A673 (cell line): ENCODE measurements at regions not wholly inside any gene's neighbourhood (a gene's known extent, or its start where the extent isn't known, plus 50 kb on each side); places are given as distances from the start of the nearest gene placed in this dataset.

Experiments used
- BruUV-seq: library from RNA; stranded (reverse); fragments of 400-500 nt; replicated peaks from 2 replicates; lab custom pipeline; 2021; lab: Mats Ljungman, UMichigan
- CTCF ChIA-PET: fragments of 300-600 bp; sonication (Branson Sonifier 250); formaldehyde crosslinking; loops from one replicate; lab custom pipeline; 2022; ENCODE audit warnings: antibody characterized with exemption; lab: Charles Lee
- POLR2A ChIA-PET: fragments of 300-600 bp; sonication (Branson Sonifier 250); formaldehyde crosslinking; loops from one replicate; lab custom pipeline; 2022; ENCODE audit warnings: antibody characterized with exemption; ENCODE audit not compliant: low non-redundant PET; lab: Charles Lee
- DNase-seq: peaks from one replicate; pipeline ENCODE4 v3.0.0-alpha.2; 2015; ENCODE audit warnings: low spot score
- H3K27ac ChIP-seq: fragments of 200-600 bp; sonication (generic); 2 replicates; pipeline ENCODE4 v1.5.1; 2016; ENCODE audit warnings: mixed run types, low read depth, mild to moderate bottlenecking, mixed read lengths, antibody characterized with exemption, low read length; ENCODE audit not compliant: poor library complexity, severe bottlenecking
- H3K27me3 ChIP-seq: fragments of 200-600 bp; sonication (generic); replicated peaks from 2 replicates; pipeline ENCODE4 v1.6.1; 2017; ENCODE audit warnings: mixed run types, low read depth, mild to moderate bottlenecking, mixed read lengths, antibody characterized with exemption, low read length; ENCODE audit not compliant: insufficient read depth, poor library complexity
- H3K36me3 ChIP-seq: fragments of 200-600 bp; sonication (generic); 2 replicates; pipeline ENCODE4 v1.6.1; 2016; ENCODE audit warnings: mixed run types, mild to moderate bottlenecking, mixed read lengths, antibody characterized with exemption, low read length; ENCODE audit not compliant: insufficient read depth, poor library complexity, severe bottlenecking
- H3K4me1 ChIP-seq: fragments of 200-600 bp; sonication (generic); 2 replicates; pipeline ENCODE4 v1.6.1; 2017; ENCODE audit warnings: mixed run types, mild to moderate bottlenecking, mixed read lengths, antibody characterized with exemption, low read length; ENCODE audit not compliant: insufficient read depth, poor library complexity, severe bottlenecking
- H3K4me3 ChIP-seq: fragments of 200-600 bp; sonication (generic); 2 replicates; pipeline ENCODE4 v1.5.1; 2016; ENCODE audit warnings: low read depth, mixed run types, mild to moderate bottlenecking, mixed read lengths, low read length; ENCODE audit not compliant: poor library complexity, severe bottlenecking
- H3K9me3 ChIP-seq: fragments of 200-600 bp; sonication (generic); 2 replicates; pipeline ENCODE4 v1.6.1; 2016; ENCODE audit warnings: mixed run types, low read depth, mild to moderate bottlenecking, mixed read lengths, antibody characterized with exemption, low read length; ENCODE audit not compliant: poor library complexity, severe bottlenecking
- CTCF ChIP-seq: fragments of 300-800, 200-600 bp; sonication (generic); conservative IDR thresholded peaks from 2 replicates; pipeline ENCODE4 v1.5.1; 2017; ENCODE audit warnings: low read depth, mild to moderate bottlenecking, antibody characterized with exemption, low read length, moderate library complexity, mixed read lengths
- EZH2 ChIP-seq: fragments of 200-600 bp; sonication (generic); IDR thresholded peaks from 2 replicates; pipeline ENCODE4 v1.6.1; 2017; ENCODE audit warnings: borderline replicate concordance, low read depth, mild to moderate bottlenecking, mixed read lengths, antibody characterized with exemption, low read length; ENCODE audit not compliant: poor library complexity, severe bottlenecking
- intact Hi-C: fragments of 100-400 bp; cut with micrococcal nuclease; formaldehyde crosslinking; loops from one replicate; pipeline ENCODE4 v1.10.0; 2022; ENCODE audit not compliant: unreplicated experiment

DNA sequence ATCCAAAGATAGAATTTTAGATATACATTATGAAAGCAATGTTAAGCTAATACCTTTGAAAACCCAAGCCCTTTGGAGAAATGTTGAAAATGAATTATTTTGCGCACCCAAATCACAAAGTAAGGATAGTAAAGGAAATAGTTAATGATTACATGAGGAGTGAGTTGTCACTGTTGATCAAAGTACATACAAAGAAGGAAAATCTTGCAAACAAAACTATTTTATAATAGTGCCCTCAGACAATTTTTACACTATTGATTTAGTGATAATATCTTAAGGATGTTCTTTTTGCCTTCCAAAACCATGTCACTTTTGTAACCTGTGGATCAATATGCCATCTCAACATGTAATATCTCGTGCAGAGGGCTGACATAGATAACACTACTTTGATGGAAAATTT is 146.8 kb downstream of the DUSP6 start:
- Histone ChIP-seq H3K36me3 (no peaks in the 10 kb centered on the region), H3K4me1 (peaks cover 31% of the 10 kb centered on the region), H3K4me3 (no peak overlapping the region), H3K27me3 (no peaks in the 10 kb centered on the region), H3K27ac (no peak overlapping the region), H3K9me3 (no peaks in the 10 kb centered on the region)
- no TSS peak for BruUV-seq
- CTCF ChIA-PET: no interaction called here
- DNase-seq: no peak
- TF ChIP-seq CTCF (no peak), EZH2 (no peak)
- intact Hi-C loops: no loop called here
- POLR2A ChIA-PET: no interaction called here

DNA sequence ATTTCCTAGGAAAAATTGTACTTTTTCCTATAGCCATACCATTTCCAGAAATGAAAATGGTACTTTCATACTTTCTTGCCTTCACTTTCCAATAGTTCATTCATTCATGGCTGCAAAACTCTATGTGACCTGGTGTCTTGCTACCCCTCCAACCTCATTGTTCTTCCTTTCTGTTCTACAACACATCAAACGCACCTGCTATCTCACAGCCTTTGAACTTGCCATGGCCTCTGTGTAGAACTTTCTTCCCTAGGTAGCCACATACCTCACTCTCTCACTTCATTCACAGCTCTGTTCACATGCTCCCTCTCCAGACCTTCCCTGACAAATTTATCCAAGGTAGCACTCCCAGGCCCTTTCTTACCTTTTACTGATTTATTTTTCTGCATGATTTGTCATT is 149.2 kb downstream of the DUSP6 start:
- POLR2A ChIA-PET: no interaction called here
- intact Hi-C loops: no loop called here

DNA sequence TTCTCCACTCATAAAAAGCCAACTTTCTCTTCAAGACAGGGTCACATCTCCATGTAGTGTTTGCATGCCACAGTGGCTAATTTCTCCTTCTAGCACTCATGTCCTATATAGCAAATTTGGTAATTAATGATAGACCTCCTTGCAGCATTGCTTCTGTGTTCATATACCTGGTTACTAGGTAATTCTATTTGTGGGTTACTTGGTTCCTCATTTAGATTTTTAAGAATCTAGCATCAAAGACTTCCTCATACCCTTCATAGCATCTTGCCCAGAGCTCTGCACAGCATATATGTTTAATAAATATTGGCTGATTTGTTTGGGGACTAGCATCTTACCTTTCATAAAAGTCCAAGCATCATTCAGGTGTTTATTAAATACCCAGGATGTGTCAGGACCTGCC is 152.1 kb downstream of the DUSP6 start:
- ChIA-PET CTCF (no interaction called here), POLR2A (no interaction called here)
- H3K4me1 ChIP-seq: no peaks in the 10 kb centered on the region
- no peaks in the 10 kb centered on the region for H3K27me3 ChIP-seq
- H3K4me3 ChIP-seq: no peak overlapping the region
- no peaks in the 10 kb centered on the region for H3K9me3 ChIP-seq
- H3K36me3 ChIP-seq: no peaks in the 10 kb centered on the region
- H3K27ac ChIP-seq: no peak overlapping the region
- intact Hi-C loops: no loop called here
- no peak for TF ChIP-seq EZH2
- TF ChIP-seq CTCF: no peak
- no TSS peak for BruUV-seq
- no peak for DNase-seq

More for the DNA sequence above, 149.2 kb downstream of the DUSP6 start:
- DNase-seq: no peak
- TF ChIP-seq CTCF (no peak), EZH2 (no peak)
- CTCF ChIA-PET: no interaction called here
- H3K4me1 ChIP-seq: peaks cover 7% of the 10 kb centered on the region
- no peak overlapping the region for H3K4me3 ChIP-seq
- BruUV-seq: no TSS peak
- no peak overlapping the region for H3K27ac ChIP-seq
- H3K27me3 ChIP-seq: no peaks in the 10 kb centered on the region
- no peaks in the 10 kb centered on the region for H3K9me3 ChIP-seq
- no peaks in the 10 kb centered on the region for H3K36me3 ChIP-seq
